OCI-LY1 (cell line): ENCODE measurements at regions not wholly inside any gene's neighbourhood (a gene's known extent, or its start where the extent isn't known, plus 50 kb on each side); places are given as distances from the start of the nearest gene placed in this dataset.

Experiments used
- H2AFZ ChIP-seq: fragments of 200-600 bp; sonication (generic), shearing (Covaris generic); 2 replicates; pipeline ENCODE4 v1.6.0; 2014; ENCODE audit warnings: antibody characterized with exemption, mild to moderate bottlenecking, low read length
- H3F3A ChIP-seq: fragments of 200-600 bp; sonication (generic), shearing (Covaris generic); 2 replicates; pipeline ENCODE4 v1.6.0; 2014; ENCODE audit warnings: mild to moderate bottlenecking, antibody characterized with exemption, low read length, moderate library complexity; ENCODE audit not compliant: insufficient read depth
- H3K27ac ChIP-seq: fragments of 200-600 bp; sonication (generic); 2 replicates; pipeline ENCODE4 v1.5.1; 2014; ENCODE audit warnings: low read length, mixed run types, mild to moderate bottlenecking, low read depth; ENCODE audit not compliant: poor library complexity, severe bottlenecking
- H3K27me3 ChIP-seq: fragments of 200-600 bp; sonication (generic); 2 replicates; pipeline ENCODE4 v1.6.0; 2014; ENCODE audit warnings: antibody characterized with exemption, mild to moderate bottlenecking, low read length, moderate library complexity; ENCODE audit not compliant: insufficient read depth
- H3K36me3 ChIP-seq: fragments of 200-600 bp; sonication (generic); 2 replicates; pipeline ENCODE4 v1.6.1; 2014; ENCODE audit warnings: mild to moderate bottlenecking, antibody characterized with exemption, low read length, moderate library complexity, mixed read lengths; ENCODE audit not compliant: insufficient read depth
- H3K4me1 ChIP-seq: fragments of 200-600 bp; sonication (generic); 2 replicates; pipeline ENCODE4 v1.5.1; 2014; ENCODE audit warnings: mild to moderate bottlenecking, low read length, moderate library complexity; ENCODE audit not compliant: insufficient read depth, severe bottlenecking
- H3K4me2 ChIP-seq: fragments of 200-600 bp; sonication (generic), shearing (Covaris generic); 2 replicates; pipeline ENCODE4 v1.6.1; 2014; ENCODE audit warnings: low read length
- H3K4me3 ChIP-seq: fragments of 200-600 bp; sonication (generic); 2 replicates; pipeline ENCODE4 v1.5.1; 2014; ENCODE audit warnings: low read length, low read depth, mild to moderate bottlenecking, mixed read lengths; ENCODE audit not compliant: poor library complexity, severe bottlenecking
- H3K79me2 ChIP-seq: fragments of 200-600 bp; shearing (Covaris generic); 2 replicates; pipeline ENCODE4 v1.6.1; 2016; ENCODE audit warnings: mixed run types, low read length, mixed read lengths; ENCODE audit not compliant: insufficient read depth
- H3K9ac ChIP-seq: fragments of 200-600 bp; sonication (generic), shearing (Covaris generic); 2 replicates; pipeline ENCODE4 v1.6.1; 2014; ENCODE audit warnings: mild to moderate bottlenecking, low read length, mixed read lengths
- H3K9me2 ChIP-seq: fragments of 200-600 bp; sonication (generic), shearing (Covaris generic); 2 replicates; pipeline ENCODE4 v1.6.1; 2014; ENCODE audit warnings: low read depth, mild to moderate bottlenecking, low read length, mixed read lengths
- H3K9me3 ChIP-seq: fragments of 200-600 bp; shearing (Covaris generic); 2 replicates; pipeline ENCODE4 v1.6.1; 2014; ENCODE audit warnings: low read length, mixed read lengths
- H4K20me1 ChIP-seq: fragments of 200-600 bp; sonication (generic), shearing (Covaris generic); 2 replicates; pipeline ENCODE4 v1.6.0; 2016; ENCODE audit warnings: mild to moderate bottlenecking, low read length; ENCODE audit not compliant: insufficient read depth
- EZH2 ChIP-seq: fragments of 200-600 bp; sonication (generic), shearing (Covaris generic); IDR thresholded peaks from 2 replicates; pipeline ENCODE4 v1.8.0; 2017; ENCODE audit warnings: borderline replicate concordance, mixed run types, mild to moderate bottlenecking, antibody characterized with exemption, low read length, moderate library complexity, mixed read lengths
- TF ChIP-seq, protein P1 (sequence below): fragments of 200-600 bp; sonication (generic), shearing (Covaris generic); IDR thresholded peaks from 2 replicates; pipeline ENCODE4 v1.5.1; 2017; ENCODE audit warnings: mild to moderate bottlenecking, antibody characterized with exemption, low read length, moderate library complexity, mixed read lengths

DNA sequence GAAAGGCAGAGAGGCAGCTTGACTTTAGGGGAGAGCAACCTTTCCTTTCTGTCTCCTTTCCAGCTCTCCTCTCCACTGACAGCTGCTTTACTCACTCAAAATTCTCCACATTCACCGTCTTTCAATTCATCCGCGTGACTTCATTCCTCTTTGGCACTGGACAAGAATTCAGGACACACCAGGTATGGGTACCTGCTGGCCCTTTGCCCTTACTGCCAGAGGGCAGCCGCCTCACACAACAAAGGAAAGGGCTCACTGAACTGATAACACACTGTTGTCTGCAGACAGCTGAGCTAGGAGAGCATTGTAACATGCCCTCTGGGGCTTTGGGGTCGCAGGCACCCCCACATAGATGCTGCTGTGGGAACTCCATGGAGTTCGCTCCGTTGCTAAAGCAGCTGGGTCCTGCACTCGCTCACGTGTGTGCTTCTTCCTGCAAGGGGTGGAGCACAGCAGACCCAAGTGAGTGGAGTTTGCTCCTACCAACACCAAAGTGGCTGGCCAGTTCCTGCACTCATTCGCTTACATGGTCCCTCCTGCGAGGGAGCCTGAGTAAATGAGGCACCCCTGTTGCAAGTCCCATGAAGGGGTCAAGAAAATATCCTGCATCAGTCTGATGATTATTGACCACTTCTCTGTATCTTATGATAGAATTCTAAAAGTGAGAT is 79.0 kb upstream of the SGO1 start:
- no peak overlapping the region for H3K4me2 ChIP-seq
- TF ChIP-seq, protein P1, sequence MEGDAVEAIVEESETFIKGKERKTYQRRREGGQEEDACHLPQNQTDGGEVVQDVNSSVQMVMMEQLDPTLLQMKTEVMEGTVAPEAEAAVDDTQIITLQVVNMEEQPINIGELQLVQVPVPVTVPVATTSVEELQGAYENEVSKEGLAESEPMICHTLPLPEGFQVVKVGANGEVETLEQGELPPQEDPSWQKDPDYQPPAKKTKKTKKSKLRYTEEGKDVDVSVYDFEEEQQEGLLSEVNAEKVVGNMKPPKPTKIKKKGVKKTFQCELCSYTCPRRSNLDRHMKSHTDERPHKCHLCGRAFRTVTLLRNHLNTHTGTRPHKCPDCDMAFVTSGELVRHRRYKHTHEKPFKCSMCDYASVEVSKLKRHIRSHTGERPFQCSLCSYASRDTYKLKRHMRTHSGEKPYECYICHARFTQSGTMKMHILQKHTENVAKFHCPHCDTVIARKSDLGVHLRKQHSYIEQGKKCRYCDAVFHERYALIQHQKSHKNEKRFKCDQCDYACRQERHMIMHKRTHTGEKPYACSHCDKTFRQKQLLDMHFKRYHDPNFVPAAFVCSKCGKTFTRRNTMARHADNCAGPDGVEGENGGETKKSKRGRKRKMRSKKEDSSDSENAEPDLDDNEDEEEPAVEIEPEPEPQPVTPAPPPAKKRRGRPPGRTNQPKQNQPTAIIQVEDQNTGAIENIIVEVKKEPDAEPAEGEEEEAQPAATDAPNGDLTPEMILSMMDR = no peak
- TF ChIP-seq EZH2 = no peak
- H3K27ac ChIP-seq = no peak overlapping the region
- H3K79me2 ChIP-seq = no peaks in the 10 kb centered on the region
- H3K9me3 ChIP-seq = no peaks in the 10 kb centered on the region
- H4K20me1 ChIP-seq = no peaks in the 10 kb centered on the region
- no peaks in the 10 kb centered on the region for H3K36me3 ChIP-seq
- H2AFZ ChIP-seq = no peak overlapping the region
- H3K9ac ChIP-seq = no peak overlapping the region
- H3F3A ChIP-seq = no peaks in the 10 kb centered on the region
- H3K4me3 ChIP-seq = no peak overlapping the region
- no peaks in the 10 kb centered on the region for H3K4me1 ChIP-seq
- no peaks in the 10 kb centered on the region for H3K27me3 ChIP-seq
- no peaks in the 10 kb centered on the region for H3K9me2 ChIP-seq

DNA sequence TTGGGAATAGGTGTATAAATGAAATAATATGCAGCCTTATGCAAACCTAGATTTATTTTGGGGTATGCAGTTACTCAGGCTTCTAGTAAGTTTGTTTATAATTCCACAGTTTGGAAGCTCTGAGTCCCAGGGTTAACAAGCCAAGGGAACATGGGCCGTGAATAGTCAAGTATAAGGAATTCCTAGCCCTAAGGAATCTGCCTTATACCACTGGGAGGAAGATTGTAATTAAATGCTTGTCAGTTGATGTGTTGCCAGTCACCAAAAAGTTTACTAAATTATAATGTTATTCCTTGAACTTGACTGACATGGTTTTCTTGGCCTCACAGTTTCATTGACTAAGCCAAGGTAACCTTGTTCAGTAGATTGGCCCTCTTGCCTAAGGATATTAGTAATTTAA is 72.4 kb upstream of the SGO1 start:
- no peaks in the 10 kb centered on the region for H3K27me3 ChIP-seq
- no peaks in the 10 kb centered on the region for H3K79me2 ChIP-seq
- TF ChIP-seq, protein P1 = no peak
- TF ChIP-seq EZH2 = no peak
- no peaks in the 10 kb centered on the region for H3K4me1 ChIP-seq
- H3K4me3 ChIP-seq = no peak overlapping the region
- no peaks in the 10 kb centered on the region for H4K20me1 ChIP-seq
- H3F3A ChIP-seq = no peaks in the 10 kb centered on the region
- H3K36me3 ChIP-seq = no peaks in the 10 kb centered on the region
- no peaks in the 10 kb centered on the region for H3K9me3 ChIP-seq
- no peak overlapping the region for H3K27ac ChIP-seq
- H3K9ac ChIP-seq = no peak overlapping the region
- H3K9me2 ChIP-seq = no peaks in the 10 kb centered on the region
- no peak overlapping the region for H2AFZ ChIP-seq
- H3K4me2 ChIP-seq = no peak overlapping the region

DNA sequence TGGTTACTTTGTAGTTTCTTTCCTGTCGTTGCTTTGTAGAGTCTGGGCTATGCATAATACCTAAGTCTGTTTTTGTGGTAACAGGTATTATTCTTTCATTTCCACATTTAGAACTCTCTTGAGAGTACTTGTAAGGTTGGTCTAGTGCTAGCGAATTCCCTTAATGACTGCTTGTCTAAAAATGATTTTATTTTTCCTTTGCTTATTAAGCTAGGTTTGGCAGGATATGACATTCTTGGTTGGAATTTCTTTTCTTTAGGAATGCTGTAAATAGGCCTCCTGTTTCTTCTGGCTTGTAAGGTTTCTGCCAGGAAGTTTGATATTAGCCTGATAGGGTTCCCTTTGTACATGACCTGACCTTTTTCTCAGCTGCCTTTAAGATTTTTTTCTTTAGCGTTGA is 70.1 kb upstream of the SGO1 start:
- Histone ChIP-seq H3F3A (no peaks in the 10 kb centered on the region), H3K9me3 (no peaks in the 10 kb centered on the region), H3K4me2 (no peak overlapping the region), H4K20me1 (no peaks in the 10 kb centered on the region), H3K27me3 (no peaks in the 10 kb centered on the region), H3K4me3 (no peak overlapping the region), H3K36me3 (no peaks in the 10 kb centered on the region), H3K9me2 (no peaks in the 10 kb centered on the region), H2AFZ (no peak overlapping the region), H3K27ac (no peak overlapping the region), H3K4me1 (no peaks in the 10 kb centered on the region), H3K79me2 (no peaks in the 10 kb centered on the region), H3K9ac (no peak overlapping the region)
- TF ChIP-seq, protein P1 = no peak
- TF ChIP-seq EZH2 = no peak
